ENCODE measurements at regions not wholly inside any gene's neighbourhood (a gene's known extent, or its start where the extent isn't known, plus 50 kb on each side); places are given as distances from the start of the nearest gene placed in this dataset.

DNA sequence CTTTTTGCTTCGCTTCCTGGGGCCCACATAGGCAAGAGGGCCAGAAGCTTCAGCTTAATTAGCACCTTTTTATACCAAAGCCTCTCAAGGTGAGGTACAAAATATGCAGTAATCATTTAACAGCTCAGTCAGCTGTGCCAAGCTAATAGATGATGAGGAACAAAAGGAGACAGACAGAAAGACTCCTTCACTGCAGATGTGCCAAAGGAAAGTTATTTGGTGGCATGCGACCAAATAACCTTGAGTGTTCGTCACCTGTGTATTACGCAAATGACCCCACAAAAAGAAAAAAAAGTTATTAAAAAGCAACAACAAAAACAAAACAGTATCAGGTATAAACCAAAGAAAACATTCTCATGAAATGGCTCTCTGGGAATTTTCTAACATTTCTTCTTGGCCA is 325.8 kb upstream of the IGF1R start:
- TF ChIP-seq, protein P1, sequence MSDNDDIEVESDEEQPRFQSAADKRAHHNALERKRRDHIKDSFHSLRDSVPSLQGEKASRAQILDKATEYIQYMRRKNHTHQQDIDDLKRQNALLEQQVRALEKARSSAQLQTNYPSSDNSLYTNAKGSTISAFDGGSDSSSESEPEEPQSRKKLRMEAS (IDR thresholded peaks at IDR 0.05; ENCODE audit: low read depth, low read length): no peak
- TF ChIP-seq POLR2A (IDR thresholded peaks at IDR 0.05; ENCODE audit: extremely low read depth, insufficient read length) (no peak), MYC (IDR thresholded peaks at IDR 0.05; ENCODE audit: low read depth, low read length) (no peak)
- TF ChIP-seq, protein P2, sequence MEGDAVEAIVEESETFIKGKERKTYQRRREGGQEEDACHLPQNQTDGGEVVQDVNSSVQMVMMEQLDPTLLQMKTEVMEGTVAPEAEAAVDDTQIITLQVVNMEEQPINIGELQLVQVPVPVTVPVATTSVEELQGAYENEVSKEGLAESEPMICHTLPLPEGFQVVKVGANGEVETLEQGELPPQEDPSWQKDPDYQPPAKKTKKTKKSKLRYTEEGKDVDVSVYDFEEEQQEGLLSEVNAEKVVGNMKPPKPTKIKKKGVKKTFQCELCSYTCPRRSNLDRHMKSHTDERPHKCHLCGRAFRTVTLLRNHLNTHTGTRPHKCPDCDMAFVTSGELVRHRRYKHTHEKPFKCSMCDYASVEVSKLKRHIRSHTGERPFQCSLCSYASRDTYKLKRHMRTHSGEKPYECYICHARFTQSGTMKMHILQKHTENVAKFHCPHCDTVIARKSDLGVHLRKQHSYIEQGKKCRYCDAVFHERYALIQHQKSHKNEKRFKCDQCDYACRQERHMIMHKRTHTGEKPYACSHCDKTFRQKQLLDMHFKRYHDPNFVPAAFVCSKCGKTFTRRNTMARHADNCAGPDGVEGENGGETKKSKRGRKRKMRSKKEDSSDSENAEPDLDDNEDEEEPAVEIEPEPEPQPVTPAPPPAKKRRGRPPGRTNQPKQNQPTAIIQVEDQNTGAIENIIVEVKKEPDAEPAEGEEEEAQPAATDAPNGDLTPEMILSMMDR (IDR thresholded peaks at IDR 0.05; ENCODE audit: low read depth, low read length): no peak
- H3K4me3 ChIP-seq (ENCODE audit: low read depth, low read length): no peak overlapping the region
- DNase-seq (ENCODE audit: low read depth): no peak

- no peak for DNase-seq (ENCODE audit: low read depth)
- TF ChIP-seq POLR2A (IDR thresholded peaks at IDR 0.05; ENCODE audit: extremely low read depth, insufficient read length): no peak
- TF ChIP-seq, protein P1 (IDR thresholded peaks at IDR 0.05; ENCODE audit: low read depth, low read length): no peak
- TF ChIP-seq, protein P2 (IDR thresholded peaks at IDR 0.05; ENCODE audit: low read depth, low read length): no peak
- H3K4me3 ChIP-seq (ENCODE audit: low read depth, low read length): no peak overlapping the region
Measured at GRCh38 chr15:98324341-98324970, 323.9 kb upstream of the IGF1R start.

- no peak for TF ChIP-seq MYC (IDR thresholded peaks at IDR 0.05; ENCODE audit: low read depth, low read length)
- TF ChIP-seq, protein P1 (IDR thresholded peaks at IDR 0.05; ENCODE audit: low read depth, low read length): no peak
- TF ChIP-seq, protein P2 (IDR thresholded peaks at IDR 0.05; ENCODE audit: low read depth, low read length): no peak
- TF ChIP-seq POLR2A (IDR thresholded peaks at IDR 0.05; ENCODE audit: extremely low read depth, insufficient read length): no peak
- H3K4me3 ChIP-seq (ENCODE audit: low read depth, low read length): no peak overlapping the region
- no peak for DNase-seq (ENCODE audit: low read depth)
Measured at GRCh38 chr15:98326804-98327203, 321.5 kb upstream of the IGF1R start.

DNA sequence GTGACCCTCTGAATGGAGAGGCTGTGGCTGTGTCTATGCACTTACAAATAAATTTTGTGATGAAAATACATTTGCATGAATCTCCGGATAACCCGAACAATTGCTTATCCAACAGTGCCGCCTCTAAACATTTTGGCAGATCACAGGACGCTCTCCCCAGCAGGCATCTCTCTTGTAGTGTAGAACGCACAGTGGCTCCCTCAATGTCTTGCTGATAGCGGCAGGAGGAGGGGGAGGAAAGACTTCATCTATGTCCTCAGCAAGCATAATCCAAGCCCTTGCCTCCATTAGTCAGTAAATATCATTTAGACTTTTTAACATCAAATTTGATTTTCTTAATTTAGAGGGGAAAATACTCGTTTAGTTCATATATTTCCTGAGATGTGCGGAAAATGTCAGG is 318.1 kb upstream of the IGF1R start:
- TF ChIP-seq MYC (IDR thresholded peaks at IDR 0.05; ENCODE audit: low read depth, low read length): no peak
- TF ChIP-seq, protein P2 (IDR thresholded peaks at IDR 0.05; ENCODE audit: low read depth, low read length): no peak
- TF ChIP-seq, protein P1 (IDR thresholded peaks at IDR 0.05; ENCODE audit: low read depth, low read length): no peak
- H3K4me3 ChIP-seq (ENCODE audit: low read depth, low read length): no peak overlapping the region

DNA sequence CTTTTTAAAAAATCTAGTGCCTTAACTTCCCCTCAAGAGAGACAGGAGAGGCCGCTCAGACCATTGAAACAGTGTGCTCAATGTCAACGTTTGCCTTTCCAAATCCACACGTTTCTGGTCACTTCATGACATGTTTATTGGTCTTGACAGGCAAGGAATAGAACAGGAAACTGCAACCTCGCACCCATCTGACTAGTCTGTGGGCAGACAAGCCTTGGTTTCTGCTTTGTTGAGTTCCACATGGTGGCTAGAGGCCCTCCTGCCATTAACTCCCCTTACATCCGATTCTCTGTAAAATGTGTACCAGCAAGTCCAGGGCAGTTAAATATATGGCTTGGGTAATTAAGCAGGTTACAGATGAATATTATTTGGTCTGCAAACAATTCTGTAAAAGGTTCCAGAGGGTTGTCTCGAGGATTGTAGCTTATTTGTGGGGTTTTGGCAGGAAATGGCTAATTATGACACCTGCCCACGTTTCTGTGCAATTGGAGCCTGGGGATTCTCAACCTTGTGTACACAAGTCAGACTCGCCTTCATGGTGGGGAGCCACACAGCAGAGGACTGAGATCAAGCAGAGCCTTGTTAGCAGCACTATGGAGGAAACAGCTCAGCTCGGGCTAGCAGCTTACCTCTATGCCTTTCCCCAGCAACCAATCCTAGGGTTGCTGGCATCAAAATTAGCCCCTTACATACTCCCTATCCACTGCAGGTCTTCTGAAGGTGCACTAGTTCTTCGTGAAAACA is 317.5 kb upstream of the IGF1R start:
- DNase-seq (ENCODE audit: low read depth): no peak
- TF ChIP-seq, protein P2 (IDR thresholded peaks at IDR 0.05; ENCODE audit: low read depth, low read length): no peak
- TF ChIP-seq MYC (IDR thresholded peaks at IDR 0.05; ENCODE audit: low read depth, low read length) (no peak), POLR2A (IDR thresholded peaks at IDR 0.05; ENCODE audit: extremely low read depth, insufficient read length) (no peak)
- TF ChIP-seq, protein P1 (IDR thresholded peaks at IDR 0.05; ENCODE audit: low read depth, low read length): no peak
- H3K4me3 ChIP-seq (ENCODE audit: low read depth, low read length): no peak overlapping the region

More for the DNA sequence above, 318.1 kb upstream of the IGF1R start:
- no peak for DNase-seq (ENCODE audit: low read depth)

Data from NB4 (cell line).